ENCODE measurements at regions not wholly inside any gene's neighbourhood (a gene's known extent, or its start where the extent isn't known, plus 50 kb on each side); places are given as distances from the start of the nearest gene placed in this dataset.

GRCh38 chr2:221018262-221018661, 553.8 kb downstream of the EPHA4 start:
- Histone ChIP-seq H3K4me2 (ENCODE audit: low read length) (no peak overlapping the region), H3K27me3 (ENCODE audit: insufficient read depth, low read length) (no peaks in the 10 kb centered on the region), H2AFZ (ENCODE audit: low read depth, low read length) (no peak overlapping the region), H3K36me3 (ENCODE audit: insufficient read depth, low read length) (no peaks in the 10 kb centered on the region), H3K4me3 (ENCODE audit: insufficient read depth, low read depth, low read length) (no peak overlapping the region), H4K20me1 (ENCODE audit: insufficient read depth, low read length) (no peaks in the 10 kb centered on the region), H3K79me2 (ENCODE audit: insufficient read depth, low read length) (no peaks in the 10 kb centered on the region), H3K9me3 (ENCODE audit: insufficient read depth, low read depth, low read length) (no peaks in the 10 kb centered on the region), H3K4me1 (ENCODE audit: insufficient read depth, low read length) (no peaks in the 10 kb centered on the region), H3K9ac (ENCODE audit: low read length) (no peak overlapping the region), H3K27ac (ENCODE audit: low read depth, low read length) (no peak overlapping the region)
- Mint-ChIP-seq H3K27me3 (ENCODE audit: low read depth, unreplicated experiment) (no peaks in the 10 kb centered on the region), H3K36me3 (ENCODE audit: low read depth, unreplicated experiment) (no peaks in the 10 kb centered on the region), H3K27ac (ENCODE audit: unreplicated experiment) (no peak overlapping the region), H3K9me3 (ENCODE audit: unreplicated experiment) (no peaks in the 10 kb centered on the region), H3K4me3 (ENCODE audit: unreplicated experiment) (no peak overlapping the region), H3K4me1 (ENCODE audit: low read depth, unreplicated experiment) (no peaks in the 10 kb centered on the region)
- no peak for DNase-seq (ENCODE audit: low read depth)
- no peak for FAIRE-seq
- no peak for TF ChIP-seq EZH2 (IDR thresholded peaks at IDR 0.05; ENCODE audit: insufficient read depth, low read length)
- no peak for TF ChIP-seq CTCF (IDR thresholded peaks at IDR 0.05; ENCODE audit: insufficient read depth, low read depth, low read length)

GRCh38 chr2:221019668-221020067, 552.4 kb downstream of the EPHA4 start:
- no peaks in the 10 kb centered on the region for H3K9me3 ChIP-seq (ENCODE audit: insufficient read depth, low read depth, low read length)
- Mint-ChIP-seq H3K4me3 (ENCODE audit: unreplicated experiment) (no peak overlapping the region), H3K9me3 (ENCODE audit: unreplicated experiment) (no peaks in the 10 kb centered on the region), H3K4me1 (ENCODE audit: low read depth, unreplicated experiment) (no peaks in the 10 kb centered on the region), H3K36me3 (ENCODE audit: low read depth, unreplicated experiment) (no peaks in the 10 kb centered on the region), H3K27me3 (ENCODE audit: low read depth, unreplicated experiment) (no peaks in the 10 kb centered on the region), H3K27ac (ENCODE audit: unreplicated experiment) (no peak overlapping the region)
- no peaks in the 10 kb centered on the region for H3K79me2 ChIP-seq (ENCODE audit: insufficient read depth, low read length)
- no peak overlapping the region for H3K9ac ChIP-seq (ENCODE audit: low read length)
- no peak overlapping the region for H3K4me2 ChIP-seq (ENCODE audit: low read length)
- H3K27me3 ChIP-seq (ENCODE audit: insufficient read depth, low read length) = no peaks in the 10 kb centered on the region
- no peak overlapping the region for H3K27ac ChIP-seq (ENCODE audit: low read depth, low read length)
- TF ChIP-seq CTCF (IDR thresholded peaks at IDR 0.05; ENCODE audit: insufficient read depth, low read depth, low read length) (no peak), EZH2 (IDR thresholded peaks at IDR 0.05; ENCODE audit: insufficient read depth, low read length) (no peak)
- no peaks in the 10 kb centered on the region for H3K36me3 ChIP-seq (ENCODE audit: insufficient read depth, low read length)
- FAIRE-seq = no peak
- H3K4me1 ChIP-seq (ENCODE audit: insufficient read depth, low read length) = no peaks in the 10 kb centered on the region
- DNase-seq (ENCODE audit: low read depth) = no peak
- no peak overlapping the region for H2AFZ ChIP-seq (ENCODE audit: low read depth, low read length)
- no peaks in the 10 kb centered on the region for H4K20me1 ChIP-seq (ENCODE audit: insufficient read depth, low read length)
- H3K4me3 ChIP-seq (ENCODE audit: insufficient read depth, low read depth, low read length) = no peak overlapping the region

GRCh38 chr2:221022554-221022953, 549.5 kb downstream of the EPHA4 start:
- H2AFZ ChIP-seq (ENCODE audit: low read depth, low read length) = no peak overlapping the region
- H3K9ac ChIP-seq (ENCODE audit: low read length) = no peak overlapping the region
- no peak overlapping the region for H3K4me3 ChIP-seq (ENCODE audit: insufficient read depth, low read depth, low read length)
- H3K27ac ChIP-seq (ENCODE audit: low read depth, low read length) = no peak overlapping the region
- H4K20me1 ChIP-seq (ENCODE audit: insufficient read depth, low read length) = no peaks in the 10 kb centered on the region
- no peaks in the 10 kb centered on the region for H3K79me2 ChIP-seq (ENCODE audit: insufficient read depth, low read length)
- H3K4me3 Mint-ChIP-seq (ENCODE audit: unreplicated experiment) = no peak overlapping the region
- peaks cover 2% of the 10 kb centered on the region for H3K4me1 Mint-ChIP-seq (ENCODE audit: low read depth, unreplicated experiment)
- H3K27me3 ChIP-seq (ENCODE audit: insufficient read depth, low read length) = no peaks in the 10 kb centered on the region
- DNase-seq (ENCODE audit: low read depth) (no peak), FAIRE-seq (no peak)
- H3K36me3 Mint-ChIP-seq (ENCODE audit: low read depth, unreplicated experiment) = no peaks in the 10 kb centered on the region
- no peaks in the 10 kb centered on the region for H3K36me3 ChIP-seq (ENCODE audit: insufficient read depth, low read length)
- H3K9me3 ChIP-seq (ENCODE audit: insufficient read depth, low read depth, low read length) = no peaks in the 10 kb centered on the region
- H3K27ac Mint-ChIP-seq (ENCODE audit: unreplicated experiment) = no peak overlapping the region
- H3K4me1 ChIP-seq (ENCODE audit: insufficient read depth, low read length) = no peaks in the 10 kb centered on the region
- TF ChIP-seq EZH2 (IDR thresholded peaks at IDR 0.05; ENCODE audit: insufficient read depth, low read length) = no peak
- H3K27me3 Mint-ChIP-seq (ENCODE audit: low read depth, unreplicated experiment) = peaks cover 4% of the 10 kb centered on the region
- H3K9me3 Mint-ChIP-seq (ENCODE audit: unreplicated experiment) = peaks cover 4% of the 10 kb centered on the region
- H3K4me2 ChIP-seq (ENCODE audit: low read length) = no peak overlapping the region
